Hepatocyte (in vitro differentiated cells): ENCODE measurements at regions not wholly inside any gene's neighbourhood (a gene's known extent, or its start where the extent isn't known, plus 50 kb on each side); places are given as distances from the start of the nearest gene placed in this dataset.

Experiments
- DNase-seq: peaks from one replicate; pipeline ENCODE4 v3.0.0-alpha.2; 2016; ENCODE audit warnings: low spot score
- H2AFZ ChIP-seq: fragments of 200-600 bp; sonication (generic); 2 replicates; pipeline ENCODE4 v1.6.0; 2016; ENCODE audit warnings: antibody characterized with exemption, mild to moderate bottlenecking
- H3K27ac ChIP-seq: fragments of 200-600 bp; sonication (generic); 2 replicates; pipeline ENCODE4 v1.5.1; 2016; ENCODE audit warnings: mild to moderate bottlenecking
- H3K27me3 ChIP-seq: fragments of 200-600 bp; sonication (generic); 2 replicates; pipeline ENCODE4 v1.6.1; 2016
- H3K36me3 ChIP-seq: fragments of 200-600 bp; sonication (generic); replicated peaks from 2 replicates; pipeline ENCODE4 v1.5.1; 2016; ENCODE audit warnings: low read depth; ENCODE audit not compliant: insufficient read depth
- H3K4me1 ChIP-seq: fragments of 200-600 bp; sonication (generic); 2 replicates; pipeline ENCODE4 v1.5.1; 2016; ENCODE audit warnings: mild to moderate bottlenecking, moderate library complexity; ENCODE audit not compliant: insufficient read depth
- H3K4me2 ChIP-seq: fragments of 200-600 bp; sonication (generic); 2 replicates; pipeline ENCODE4 v1.6.0; 2016
- H3K4me3 ChIP-seq: fragments of 200-600 bp; sonication (generic); 2 replicates; pipeline ENCODE4 v1.5.1; 2016; ENCODE audit warnings: mild to moderate bottlenecking
- H3K79me2 ChIP-seq: fragments of 200-600 bp; sonication (generic); 2 replicates; pipeline ENCODE4 v1.6.0; 2017; ENCODE audit warnings: mild to moderate bottlenecking
- H3K9me2 ChIP-seq: fragments of 200-600 bp; sonication (generic); replicated peaks from 2 replicates; pipeline ENCODE4 v1.6.0; 2017; ENCODE audit warnings: mild to moderate bottlenecking; ENCODE audit not compliant: insufficient read depth
- H3K9me3 ChIP-seq: fragments of 200-600 bp; sonication (generic); 2 replicates; pipeline ENCODE4 v1.5.1; 2016; ENCODE audit warnings: low read depth, mild to moderate bottlenecking
- H4K20me1 ChIP-seq: fragments of 200-600 bp; sonication (generic); 2 replicates; pipeline ENCODE4 v1.6.0; 2016; ENCODE audit warnings: mild to moderate bottlenecking; ENCODE audit not compliant: insufficient read depth, poor library complexity, severe bottlenecking
- CTCF ChIP-seq: fragments of 200-600 bp; sonication (generic); IDR thresholded peaks from 2 replicates; pipeline ENCODE4 v1.5.1; 2016; ENCODE audit warnings: antibody characterized with exemption, mild to moderate bottlenecking; ENCODE audit not compliant: poor library complexity
- EZH2 ChIP-seq: fragments of 200-600 bp; sonication (generic); IDR thresholded peaks from 2 replicates; pipeline ENCODE4 v1.6.1; 2016; ENCODE audit warnings: antibody characterized with exemption, mild to moderate bottlenecking, borderline replicate concordance
- EZH2phosphoT487 ChIP-seq: fragments of 200-600 bp; sonication (generic); IDR thresholded peaks from one replicate; pipeline ENCODE4 v1.6.1; 2018; ENCODE audit warnings: antibody characterized with exemption, mild to moderate bottlenecking, low read depth, moderate library complexity; ENCODE audit not compliant: unreplicated experiment, severe bottlenecking
- WGBS: methylation state at CpG from one replicate; pipeline ENCODE4 v1.1.6; 2016; ENCODE audit warnings: low lambda C conversion rate; ENCODE audit errors: missing lambda C conversion rate; 5-methylcytosine and 5-hydroxymethylcytosine counted together

GRCh38 chr11:128299132-128299726 is 288.1 kb downstream of the ETS1 start:
- Histone ChIP-seq H3K4me3 (no peak overlapping the region), H3K4me1 (peaks cover 34% of the 10 kb centered on the region), H3K9me2 (no peaks in the 10 kb centered on the region), H3K27ac (peak overlapping the region; percentile 68), H3K9me3 (no peaks in the 10 kb centered on the region), H3K79me2 (no peaks in the 10 kb centered on the region), H2AFZ (no peak overlapping the region), H3K4me2 (no peak overlapping the region), H4K20me1 (no peaks in the 10 kb centered on the region), H3K27me3 (no peaks in the 10 kb centered on the region), H3K36me3 (no peaks in the 10 kb centered on the region)
- WGBS = 55% methylated on average over 6 of the region's 6 CpGs
- DNase-seq = peak; percentile 27
- no peak for TF ChIP-seq CTCF
- no peak for TF ChIP-seq EZH2phosphoT487
- no peak for TF ChIP-seq EZH2

- no peak overlapping the region for H3K4me2 ChIP-seq
- H3K9me3 ChIP-seq = no peaks in the 10 kb centered on the region
- no peak overlapping the region for H3K4me3 ChIP-seq
- no peak for TF ChIP-seq EZH2
- TF ChIP-seq CTCF = no peak
- no peak for TF ChIP-seq EZH2phosphoT487
- H3K79me2 ChIP-seq = no peaks in the 10 kb centered on the region
- no peaks in the 10 kb centered on the region for H3K9me2 ChIP-seq
- H3K4me1 ChIP-seq = peaks cover 34% of the 10 kb centered on the region
- H3K27ac ChIP-seq = peak overlapping the region; percentile 68
- WGBS = 95% methylated on average over 2 of the region's 2 CpGs
- H4K20me1 ChIP-seq = no peaks in the 10 kb centered on the region
- no peaks in the 10 kb centered on the region for H3K27me3 ChIP-seq
- no peak for DNase-seq
- H3K36me3 ChIP-seq = no peaks in the 10 kb centered on the region
- H2AFZ ChIP-seq = no peak overlapping the region
Observed at GRCh38 chr11:128298271-128298670, 289.1 kb downstream of the ETS1 start.

- Histone ChIP-seq H3K27ac (peak overlapping the region; percentile 5), H2AFZ (no peak overlapping the region), H3K4me3 (no peak overlapping the region), H3K79me2 (no peaks in the 10 kb centered on the region), H4K20me1 (no peaks in the 10 kb centered on the region), H3K27me3 (no peaks in the 10 kb centered on the region), H3K9me2 (no peaks in the 10 kb centered on the region), H3K4me1 (peaks cover 34% of the 10 kb centered on the region), H3K9me3 (no peaks in the 10 kb centered on the region), H3K36me3 (no peaks in the 10 kb centered on the region), H3K4me2 (no peak overlapping the region)
- 88% methylated on average over 3 of the region's 3 CpGs for WGBS
- DNase-seq = no peak
- TF ChIP-seq EZH2 (no peak), CTCF (no peak), EZH2phosphoT487 (no peak)
Observed at GRCh38 chr11:128297805-128298204, 289.6 kb downstream of the ETS1 start.
